Transverse colon (tissue), 4 donors: ENCODE measurements at regions not wholly inside any gene's neighbourhood (a gene's known extent, or its start where the extent isn't known, plus 50 kb on each side); places are given as distances from the start of the nearest gene placed in this dataset.
A peak's percentile ranks its signal among the peaks of the same experiment; 100 is the strongest.

Experiments used
- DNase-seq: peaks from one replicate; pipeline ENCODE4 v3.0.0-alpha.2; 2019
- H3K27ac ChIP-seq, 4 donors: fragments of 200-600 bp; sonication (generic); 2 replicates each; pipeline ENCODE4 v1.5.1; 2016 to 2018; ENCODE audit warnings: inconsistent platforms in 4 of 4
- H3K27me3 ChIP-seq: fragments of 200-600 bp; sonication (generic); 2 replicates; pipeline ENCODE4 v1.5.1; 2017; ENCODE audit warnings: inconsistent platforms
- H3K36me3 ChIP-seq, 4 donors: fragments of 200-600 bp; sonication (generic); 2 replicates each; pipeline ENCODE4 v1.5.1; 2017 to 2019; ENCODE audit warnings: inconsistent platforms in 4 of 4
- H3K4me1 ChIP-seq, 4 donors: fragments of 200-600 bp; sonication (generic); 2 replicates each; pipeline ENCODE4 v1.5.1; 2017 to 2020; ENCODE audit warnings: inconsistent platforms in 4 of 4
- H3K4me3 ChIP-seq, 4 donors: fragments of 200-600 bp; sonication (generic); 1 replicate in 1 of 4; 2 replicates in 3 of 4; pipeline versions ENCODE4 v1.5.1 to v1.6.1; 2017 to 2019; ENCODE audit warnings: inconsistent platforms in 4 of 4
- H3K9me3 ChIP-seq, 2 donors: fragments of 200-600 bp; sonication (generic); 2 replicates each; pipeline ENCODE4 v1.5.1; 2017 to 2019; ENCODE audit warnings: inconsistent platforms in 2 of 2
- EP300 ChIP-seq: sonication (generic); formaldehyde crosslinking; IDR thresholded peaks from one replicate; pipeline ENCODE4 v1.6.1; 2017; ENCODE audit warnings: antibody characterized with exemption, low read depth
- POLR2A ChIP-seq: fragments of 450-650 bp; IDR thresholded peaks from one replicate; pipeline ENCODE4 v1.6.1; 2016; ENCODE audit warnings: antibody characterized with exemption, mild to moderate bottlenecking, moderate library complexity
- POLR2AphosphoS5 ChIP-seq, 3 donors: sonication (generic); formaldehyde crosslinking; IDR thresholded peaks; one replicate each; pipeline ENCODE4 v1.6.1; 2016; ENCODE audit warnings: antibody characterized with exemption in 3 of 3
- WGBS, 2 donors: methylation state at CpG; one replicate each; pipeline ENCODE4 v1.1.5; 2018; ENCODE audit warnings: low coverage in 1 of 2; 5-methylcytosine and 5-hydroxymethylcytosine counted together
- in situ Hi-C, 4 donors: fragments of 200-750 bp; cut with MboI; loops; one replicate each; pipeline versions ENCODE4 v1.15.0 to v1.15.1; 2017; ENCODE audit warnings: low sequenced_read_pairs in 3 of 4, low pct_ligation_motif_present in 1 of 4, low pct_unique_long_range_greater_than_20kb in 1 of 4
- intact Hi-C: fragments of 100-400 bp; cut with DNase I; formaldehyde crosslinking; loops from one replicate; pipeline ENCODE4 v1.15.1; 2023; ENCODE audit warnings: low total_unique reads
- TF ChIP-seq, protein P1 (sequence below), 5 experiments: fragments of 200-600 bp in 3 of 5; fragments of 450-650 bp in 2 of 5; sonication (generic) in 3 of 5; IDR thresholded peaks; 1 replicate in 2 of 5; 2 replicates in 3 of 5; pipeline ENCODE4 v1.5.1; 2016 to 2017; ENCODE audit warnings: antibody characterized with exemption in 5 of 5, inconsistent platforms in 3 of 5, mild to moderate bottlenecking in 2 of 5, moderate library complexity in 1 of 5

DNA sequence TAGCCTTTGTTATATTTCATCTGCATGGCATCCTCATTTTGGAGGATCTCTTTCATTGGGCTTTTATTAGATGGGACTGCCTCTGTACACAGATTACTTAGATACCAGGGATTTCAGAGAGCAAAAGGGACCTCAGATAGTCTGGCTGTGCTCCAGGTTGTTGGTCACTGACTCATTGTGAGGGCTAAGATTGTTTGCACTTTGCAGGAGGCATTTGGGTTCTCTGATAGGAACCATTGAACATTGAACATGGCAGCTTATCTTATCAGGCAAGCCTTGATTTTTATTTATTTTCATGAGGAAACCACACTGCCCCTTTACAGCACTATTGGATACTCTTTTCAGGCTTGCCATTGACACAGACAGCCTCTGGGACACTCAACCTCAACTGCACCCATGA is 766.9 kb upstream of the TSPY4 start:
- intact Hi-C loops: no loop called here
- Histone ChIP-seq H3K27me3 (no peaks in the 10 kb centered on the region), H3K4me1 (no peaks in the 10 kb centered on the region), H3K36me3 (no peaks in the 10 kb centered on the region), H3K9me3 (no peaks in the 10 kb centered on the region), H3K27ac (no peak overlapping the region), H3K4me3 (no peak overlapping the region)
- in situ Hi-C loops: no loop called here
- TF ChIP-seq POLR2AphosphoS5 (IDR thresholded peaks at IDR 0.05) (no peak), EP300 (no peak), POLR2A (no peak)
- TF ChIP-seq, protein P1, sequence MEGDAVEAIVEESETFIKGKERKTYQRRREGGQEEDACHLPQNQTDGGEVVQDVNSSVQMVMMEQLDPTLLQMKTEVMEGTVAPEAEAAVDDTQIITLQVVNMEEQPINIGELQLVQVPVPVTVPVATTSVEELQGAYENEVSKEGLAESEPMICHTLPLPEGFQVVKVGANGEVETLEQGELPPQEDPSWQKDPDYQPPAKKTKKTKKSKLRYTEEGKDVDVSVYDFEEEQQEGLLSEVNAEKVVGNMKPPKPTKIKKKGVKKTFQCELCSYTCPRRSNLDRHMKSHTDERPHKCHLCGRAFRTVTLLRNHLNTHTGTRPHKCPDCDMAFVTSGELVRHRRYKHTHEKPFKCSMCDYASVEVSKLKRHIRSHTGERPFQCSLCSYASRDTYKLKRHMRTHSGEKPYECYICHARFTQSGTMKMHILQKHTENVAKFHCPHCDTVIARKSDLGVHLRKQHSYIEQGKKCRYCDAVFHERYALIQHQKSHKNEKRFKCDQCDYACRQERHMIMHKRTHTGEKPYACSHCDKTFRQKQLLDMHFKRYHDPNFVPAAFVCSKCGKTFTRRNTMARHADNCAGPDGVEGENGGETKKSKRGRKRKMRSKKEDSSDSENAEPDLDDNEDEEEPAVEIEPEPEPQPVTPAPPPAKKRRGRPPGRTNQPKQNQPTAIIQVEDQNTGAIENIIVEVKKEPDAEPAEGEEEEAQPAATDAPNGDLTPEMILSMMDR (IDR thresholded peaks at IDR 0.05): no peak
- DNase-seq: no peak

DNA sequence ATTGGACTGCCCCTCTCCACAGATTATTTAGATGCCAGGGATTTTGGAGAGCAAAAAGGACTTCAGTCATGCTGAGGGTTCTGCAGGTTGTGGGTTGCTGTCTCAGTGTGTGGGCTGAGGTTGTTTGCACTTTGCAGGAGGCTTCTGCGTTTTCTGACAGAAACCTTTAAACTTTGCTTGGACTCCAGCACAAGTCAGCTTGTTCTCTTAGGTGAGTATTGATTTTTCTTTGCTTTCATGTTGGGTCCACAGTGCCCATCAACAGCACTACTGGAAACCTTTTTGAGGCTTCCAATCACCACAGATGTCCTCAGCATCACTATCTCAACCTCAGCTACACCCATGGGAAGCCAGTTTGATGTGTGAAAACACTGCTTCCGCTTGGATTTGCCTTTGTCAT is 764.3 kb upstream of the TSPY4 start:
- H3K36me3 ChIP-seq: no peaks in the 10 kb centered on the region
- in situ Hi-C loops (no loop called here), intact Hi-C loops (no loop called here)
- H3K4me1 ChIP-seq: no peaks in the 10 kb centered on the region
- TF ChIP-seq, protein P1 (IDR thresholded peaks at IDR 0.05): no peak
- no peak for TF ChIP-seq EP300
- no peak for TF ChIP-seq POLR2A
- TF ChIP-seq POLR2AphosphoS5 (IDR thresholded peaks at IDR 0.05): no peak
- H3K27ac ChIP-seq: no peak overlapping the region
- DNase-seq: no peak
- WGBS, 2 donors: no CpG with 5 or more reads among the region's 2 CpGs
- no peak overlapping the region for H3K4me3 ChIP-seq
- no peaks in the 10 kb centered on the region for H3K9me3 ChIP-seq
- H3K27me3 ChIP-seq: no peaks in the 10 kb centered on the region

DNA sequence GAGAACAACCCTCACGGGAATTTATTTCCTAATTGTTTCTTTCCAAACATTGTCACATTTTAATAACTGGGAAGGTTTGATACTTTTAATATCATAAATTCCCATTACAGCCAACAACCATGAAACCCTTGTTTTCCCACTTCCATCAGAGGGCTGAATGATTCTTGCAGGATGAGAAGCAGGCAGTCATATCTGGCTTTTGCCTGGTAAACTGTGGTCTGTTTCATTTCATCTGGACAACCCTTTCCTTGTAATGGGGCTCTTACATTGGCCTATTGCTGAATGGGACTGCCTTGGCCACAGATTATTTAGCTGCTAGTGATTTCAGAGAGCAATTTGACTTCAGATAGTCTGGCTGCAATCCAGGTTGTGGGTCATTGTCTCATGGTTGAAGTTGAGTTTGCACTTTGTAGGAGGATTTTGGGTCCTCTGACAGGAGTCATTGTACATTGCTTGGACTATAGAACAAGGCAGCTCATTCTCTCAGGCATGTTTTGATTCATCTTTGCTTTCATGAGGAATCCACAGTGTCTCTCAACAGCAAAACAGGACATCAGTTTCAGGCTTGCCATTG is 754.9 kb upstream of the TSPY4 start:
- intact Hi-C loops (no loop called here), in situ Hi-C loops (no loop called here)
- Histone ChIP-seq H3K9me3 (no peaks in the 10 kb centered on the region), H3K27ac (no peak overlapping the region), H3K4me3 (no peak overlapping the region), H3K4me1 (no peaks in the 10 kb centered on the region), H3K27me3 (no peaks in the 10 kb centered on the region), H3K36me3 (no peaks in the 10 kb centered on the region)
- DNase-seq: no peak
- no peak for TF ChIP-seq EP300
- TF ChIP-seq POLR2AphosphoS5 (IDR thresholded peaks at IDR 0.05): peak in 1 of 3 donors; percentile 40
- WGBS, 2 donors: no CpG with 5 or more reads among the region's 1 CpG

DNA sequence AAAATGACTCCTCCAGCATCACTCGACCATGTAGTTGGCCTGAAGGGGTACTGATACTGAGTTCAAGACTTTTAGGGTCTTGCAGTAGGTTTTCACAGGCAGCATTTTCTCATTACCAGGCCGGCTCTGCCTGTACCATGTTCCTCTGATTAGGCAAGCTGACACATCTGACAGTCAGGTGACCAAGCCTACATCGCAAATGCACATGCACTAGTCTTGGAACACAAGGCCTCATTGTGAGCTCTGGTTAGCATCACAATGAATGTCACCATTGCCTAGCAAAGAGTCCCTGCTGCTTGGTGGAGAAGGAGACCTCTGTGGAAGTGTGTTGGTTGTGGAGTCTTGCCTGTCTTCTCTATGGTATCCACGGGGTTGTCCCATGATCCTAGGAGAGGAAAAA is 754.1 kb upstream of the TSPY4 start:
- no CpG with 5 or more reads among the region's 4 CpGs for WGBS, 2 donors
- intact Hi-C loops: no loop called here
- Histone ChIP-seq H3K27me3 (no peaks in the 10 kb centered on the region), H3K27ac (no peak overlapping the region), H3K4me3 (no peak overlapping the region), H3K36me3 (no peaks in the 10 kb centered on the region), H3K4me1 (no peaks in the 10 kb centered on the region), H3K9me3 (no peaks in the 10 kb centered on the region)
- no peak for DNase-seq
- in situ Hi-C loops: no loop called here
- TF ChIP-seq EP300: no peak
- no peak for TF ChIP-seq POLR2AphosphoS5 (IDR thresholded peaks at IDR 0.05)
- TF ChIP-seq POLR2A: no peak
- TF ChIP-seq, protein P1 (IDR thresholded peaks at IDR 0.05): no peak

DNA sequence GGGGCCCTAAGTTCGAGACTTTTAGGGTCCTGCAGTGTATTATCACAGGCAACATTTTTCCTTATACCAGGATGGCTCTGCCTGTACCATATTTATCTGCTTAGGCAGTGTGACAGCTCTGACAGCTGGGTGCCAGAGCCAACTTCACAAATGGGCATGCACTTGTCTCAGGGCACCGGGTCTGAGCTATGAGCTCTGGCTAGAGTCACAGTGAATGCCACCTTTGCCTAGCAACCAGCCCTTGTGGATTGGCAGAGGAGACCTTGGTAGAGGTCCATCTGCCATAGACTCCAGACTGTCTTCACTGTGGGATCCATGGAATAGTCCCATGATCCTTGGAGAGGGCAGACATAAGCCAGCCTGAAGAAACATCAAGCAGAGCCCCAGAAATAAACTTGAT is 746.6 kb upstream of the TSPY4 start:
- no peaks in the 10 kb centered on the region for H3K36me3 ChIP-seq
- no peak overlapping the region for H3K4me3 ChIP-seq
- in situ Hi-C loops (no loop called here), intact Hi-C loops (no loop called here)
- no peak overlapping the region for H3K27ac ChIP-seq
- no peaks in the 10 kb centered on the region for H3K4me1 ChIP-seq
- WGBS, 2 donors: no CpG with 5 or more reads among the region's 2 CpGs
- no peaks in the 10 kb centered on the region for H3K9me3 ChIP-seq
- H3K27me3 ChIP-seq: no peaks in the 10 kb centered on the region
- DNase-seq: no peak
- TF ChIP-seq POLR2AphosphoS5 (IDR thresholded peaks at IDR 0.05) (no peak), POLR2A (no peak), EP300 (no peak)
- TF ChIP-seq, protein P1 (IDR thresholded peaks at IDR 0.05): no peak
